Endothelial cell of umbilical vein (primary cell): ENCODE measurements at regions not wholly inside any gene's neighbourhood (a gene's known extent, or its start where the extent isn't known, plus 50 kb on each side); places are given as distances from the start of the nearest gene placed in this dataset.

Source experiments
- EZH2 ChIP-seq: IDR thresholded peaks from 2 replicates; pipeline ENCODE4 v1.6.1; 2012; ENCODE audit warnings: borderline replicate concordance, low read depth, mild to moderate bottlenecking, moderate library complexity, low read length, inconsistent platforms; ENCODE audit not compliant: severe bottlenecking
- JUN ChIP-seq: IDR thresholded peaks from 2 replicates; pipeline ENCODE4 v1.6.1; 2011; ENCODE audit warnings: borderline replicate concordance, low read depth; ENCODE audit not compliant: insufficient read length, insufficient read depth
- POLR2A ChIP-seq: IDR thresholded peaks from 2 replicates; pipeline ENCODE4 v1.6.1; 2012; ENCODE audit warnings: low read depth, mild to moderate bottlenecking, control low read depth, low read length
- POLR2AphosphoS5 ChIP-seq: IDR thresholded peaks from 2 replicates; pipeline ENCODE4 v1.6.1; 2012; ENCODE audit warnings: low read depth, mild to moderate bottlenecking, control low read depth, low read length, moderate library complexity; ENCODE audit not compliant: insufficient read depth
- TF ChIP-seq, protein P1 (sequence below), 2 donors: IDR thresholded peaks; 1 replicate in 1 of 2; 2 replicates in 1 of 2; pipeline ENCODE4 v1.5.1; 2011; ENCODE audit warnings: low read length in 2 of 2, mild to moderate bottlenecking in 2 of 2, moderate library complexity in 2 of 2, control low read depth in 1 of 2, inconsistent platforms in 1 of 2, low read depth in 1 of 2; ENCODE audit not compliant: insufficient read depth in 1 of 2; ENCODE audit errors: extremely low read depth in 1 of 2

DNA sequence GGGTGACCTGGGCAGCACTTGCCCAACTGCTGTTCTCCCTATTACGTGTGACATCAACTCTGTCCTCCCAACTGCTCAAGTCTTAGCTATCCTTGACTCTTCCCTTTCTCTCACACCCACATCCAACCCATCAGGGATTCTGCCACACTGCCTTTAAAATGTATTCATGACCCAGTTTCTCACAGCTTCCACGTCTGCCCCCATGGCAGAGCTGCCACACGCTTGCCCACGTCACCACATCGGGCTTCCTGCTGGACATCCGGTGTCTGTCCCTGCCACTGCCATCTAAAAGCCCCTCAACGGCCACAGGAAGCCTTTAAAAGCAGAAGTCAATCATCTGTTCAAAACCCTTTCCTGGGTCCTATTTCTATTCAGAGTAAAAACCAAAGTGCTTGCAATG is 233.1 kb upstream of the POU3F3 start:
- TF ChIP-seq, protein P1, sequence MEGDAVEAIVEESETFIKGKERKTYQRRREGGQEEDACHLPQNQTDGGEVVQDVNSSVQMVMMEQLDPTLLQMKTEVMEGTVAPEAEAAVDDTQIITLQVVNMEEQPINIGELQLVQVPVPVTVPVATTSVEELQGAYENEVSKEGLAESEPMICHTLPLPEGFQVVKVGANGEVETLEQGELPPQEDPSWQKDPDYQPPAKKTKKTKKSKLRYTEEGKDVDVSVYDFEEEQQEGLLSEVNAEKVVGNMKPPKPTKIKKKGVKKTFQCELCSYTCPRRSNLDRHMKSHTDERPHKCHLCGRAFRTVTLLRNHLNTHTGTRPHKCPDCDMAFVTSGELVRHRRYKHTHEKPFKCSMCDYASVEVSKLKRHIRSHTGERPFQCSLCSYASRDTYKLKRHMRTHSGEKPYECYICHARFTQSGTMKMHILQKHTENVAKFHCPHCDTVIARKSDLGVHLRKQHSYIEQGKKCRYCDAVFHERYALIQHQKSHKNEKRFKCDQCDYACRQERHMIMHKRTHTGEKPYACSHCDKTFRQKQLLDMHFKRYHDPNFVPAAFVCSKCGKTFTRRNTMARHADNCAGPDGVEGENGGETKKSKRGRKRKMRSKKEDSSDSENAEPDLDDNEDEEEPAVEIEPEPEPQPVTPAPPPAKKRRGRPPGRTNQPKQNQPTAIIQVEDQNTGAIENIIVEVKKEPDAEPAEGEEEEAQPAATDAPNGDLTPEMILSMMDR (IDR thresholded peaks at IDR 0.05; ENCODE audit: extremely low read depth in 1 of 2, insufficient read depth in 1 of 2, low read depth in 1 of 2, low read length in 2 of 2): no peak
- TF ChIP-seq POLR2AphosphoS5 (no peak), POLR2A (no peak), EZH2 (no peak), JUN (no peak)
